Stomach (tissue), 8 donors: ENCODE measurements at regions not wholly inside any gene's neighbourhood (a gene's known extent, or its start where the extent isn't known, plus 50 kb on each side); places are given as distances from the start of the nearest gene placed in this dataset.
A peak's percentile ranks its signal among the peaks of the same experiment; 100 is the strongest.
"Not testable (repeated sequence)": the region's sequence is repeated elsewhere in the genome, so short reads cannot be mapped to it uniquely, and the experiment has no call there.

Experiments
- DNase-seq, 2 donors: peaks; one replicate each; pipeline versions ENCODE4 v3.0.0 to v3.0.0-alpha.2; 2013 to 2019
- H3K27ac ChIP-seq, 5 donors: fragments of 200-600 bp in 4 of 5; sonication (generic) in 4 of 5; one replicate each; pipeline ENCODE4 v1.5.1; 2013 to 2019; ENCODE audit warnings: mild to moderate bottlenecking in 1 of 5, moderate library complexity in 1 of 5
- H3K27me3 ChIP-seq, 3 donors: fragments of 200-600 bp; sonication (generic); one replicate each; pipeline ENCODE4 v1.5.1; 2017 to 2019; ENCODE audit warnings: mixed run types in 1 of 3
- H3K36me3 ChIP-seq, 4 donors: fragments of 200-600 bp; sonication (generic); 1 replicate in 3 of 4; 2 replicates in 1 of 4; pipeline ENCODE4 v1.5.1; 2016 to 2019
- H3K4me1 ChIP-seq, 4 donors: fragments of 200-600 bp; sonication (generic); one replicate each; pipeline ENCODE4 v1.5.1; 2016 to 2019
- H3K4me3 ChIP-seq, 4 donors: fragments of 200-600 bp; sonication (generic) in 3 of 4; one replicate each; pipeline ENCODE4 v1.5.1; 2016 to 2019; ENCODE audit warnings: mild to moderate bottlenecking in 1 of 4
- H3K9me3 ChIP-seq, 4 donors: fragments of 200-600 bp; sonication (generic); one replicate each; pipeline ENCODE4 v1.5.1; 2016 to 2019
- CTCF ChIP-seq, 7 experiments: fragments of 450-650 bp in 4 of 7; fragments of 200-600 bp in 3 of 7; sonication (generic) in 3 of 7; IDR thresholded peaks; one replicate each; pipeline ENCODE4 v1.5.1; 2016 to 2019; ENCODE audit warnings: antibody characterized with exemption in 7 of 7, control low read depth in 2 of 7, mild to moderate bottlenecking in 1 of 7
- EP300 ChIP-seq: sonication (generic); formaldehyde crosslinking; IDR thresholded peaks from one replicate; pipeline ENCODE4 v1.6.1; 2017; ENCODE audit warnings: antibody characterized with exemption
- POLR2A ChIP-seq, 4 donors: fragments of 450-650 bp; IDR thresholded peaks; one replicate each; pipeline ENCODE4 v1.6.1; 2016; ENCODE audit warnings: antibody characterized with exemption in 4 of 4, control low read depth in 2 of 4, mild to moderate bottlenecking in 1 of 4, moderate library complexity in 1 of 4
- POLR2AphosphoS5 ChIP-seq, 3 donors: sonication (generic); formaldehyde crosslinking; IDR thresholded peaks; one replicate each; pipeline ENCODE4 v1.6.1; 2016; ENCODE audit warnings: antibody characterized with exemption in 3 of 3
- WGBS, 5 donors: extraction: QIAGEN DNeasy Blood & Tissue Kit in 3 of 5; methylation state at CpG; one replicate each; pipeline versions ENCODE4 v1.1.5 to v1.1.7; 2013 to 2018; 5-methylcytosine and 5-hydroxymethylcytosine counted together
- intact Hi-C: fragments of 100-400 bp; cut with DNase I; formaldehyde crosslinking; loops from one replicate; pipeline ENCODE4 v1.15.1; 2023; ENCODE audit warnings: low total_unique reads
- donor health status: healthy with polysubstance abuse.
- donor health status: Bipolar disorder and iron deficiency.
- donor health status: healthy.

GRCh38 chr12:102281231-102281630, 83.6 kb upstream of the PMCH start:
- H3K27me3 ChIP-seq = no peaks in the 10 kb centered on the region
- TF ChIP-seq POLR2AphosphoS5 (IDR thresholded peaks at IDR 0.05) = no peak
- TF ChIP-seq POLR2A (IDR thresholded peaks at IDR 0.05) = no peak
- TF ChIP-seq EP300 = no peak
- TF ChIP-seq CTCF (IDR thresholded peaks at IDR 0.05) = no peak
- H3K36me3 ChIP-seq = no peaks in the 10 kb centered on the region
- DNase-seq = no peak
- no peaks in the 10 kb centered on the region for H3K4me1 ChIP-seq
- 55 to 84% (median 71%) methylated on average over 1 of the region's 1 CpG for WGBS, 5 donors
- no peak overlapping the region for H3K27ac ChIP-seq
- peaks cover 0 to 3% (median 0%) of the 10 kb centered on the region in 4 donors for H3K9me3 ChIP-seq
- intact Hi-C loops = no loop called here
- no peak overlapping the region for H3K4me3 ChIP-seq

- H3K36me3 ChIP-seq, DNase-seq, H3K4me1 ChIP-seq, H3K27ac ChIP-seq, intact Hi-C loops, H3K27me3 ChIP-seq, H3K9me3 ChIP-seq, H3K4me3 ChIP-seq: not testable (repeated sequence)
- WGBS, 5 donors = 88 to 94% (median 91%) methylated on average over 1 to 2 of the region's 2 CpGs
Observed at GRCh38 chr12:102255687-102256086, 58.1 kb upstream of the PMCH start.

- H3K27ac ChIP-seq, H3K4me1 ChIP-seq, H3K9me3 ChIP-seq, DNase-seq, H3K36me3 ChIP-seq, H3K27me3 ChIP-seq, H3K4me3 ChIP-seq, intact Hi-C loops: not testable (repeated sequence)
- 91 to 96% (median 93%) methylated on average over 7 to 11 of the region's 11 CpGs for WGBS, 5 donors
Observed at GRCh38 chr12:102251005-102251404, 53.4 kb upstream of the PMCH start.

- Histone ChIP-seq H3K27me3 (no peaks in the 10 kb centered on the region), H3K27ac (no peak overlapping the region), H3K9me3 (peaks cover 0 to 2% (median under 1%) of the 10 kb centered on the region in 4 donors), H3K4me1 (no peaks in the 10 kb centered on the region), H3K4me3 (no peak overlapping the region), H3K36me3 (no peaks in the 10 kb centered on the region)
- peak in 1 of 2 donors; percentile 20 for DNase-seq
- intact Hi-C loops = no loop called here
- WGBS, 5 donors = 11 to 30% (median 22%) methylated on average over 2 of the region's 2 CpGs
- no peak for TF ChIP-seq POLR2AphosphoS5 (IDR thresholded peaks at IDR 0.05)
Observed at GRCh38 chr12:102249079-102249841, 51.6 kb upstream of the PMCH start.
